DMS114 treated with DMSO at 0.1 percent for 48 hours (cell line): ENCODE measurements at regions not wholly inside any gene's neighbourhood (a gene's known extent, or its start where the extent isn't known, plus 50 kb on each side); places are given as distances from the start of the nearest gene placed in this dataset.
"Not testable (repeated sequence)": the region's sequence is repeated elsewhere in the genome, so short reads cannot be mapped to it uniquely, and the experiment has no call there.

Experiments used
- DNase-seq: peaks from one replicate; lab custom pipeline; 2025; ENCODE audit not compliant: unreplicated experiment; lab: John Stamatoyannopoulos, UW

- no peak for DNase-seq
Measured at GRCh38 chr20:57092900-57093530, 173.4 kb downstream of the BMP7 start.

- DNase-seq: no peak
Measured at GRCh38 chr20:57093766-57094165, 172.7 kb downstream of the BMP7 start.

- no peak for DNase-seq
Measured at GRCh38 chr20:57094252-57094891, 172.1 kb downstream of the BMP7 start.

DNA sequence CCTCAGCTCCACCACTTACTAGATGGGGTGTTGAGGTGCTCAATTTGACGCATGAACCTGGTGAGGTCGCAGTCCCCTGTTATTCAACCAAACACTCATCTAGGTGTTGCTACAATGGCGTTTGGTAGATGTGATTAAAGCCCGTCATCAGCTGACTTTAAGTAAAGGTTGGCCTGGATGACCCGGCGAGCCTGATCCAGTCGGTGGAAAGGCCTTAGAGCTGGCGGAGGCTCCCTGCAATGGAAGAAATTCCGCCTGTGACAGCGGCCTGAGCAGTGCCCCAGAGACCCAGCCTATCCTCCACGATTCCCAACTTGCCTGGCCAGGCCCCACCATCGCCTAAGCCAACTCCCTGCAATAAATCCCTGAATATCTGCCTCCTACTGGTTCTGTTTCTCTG lies 171.4 kb downstream of the BMP7 start:
- no peak for DNase-seq

DNA sequence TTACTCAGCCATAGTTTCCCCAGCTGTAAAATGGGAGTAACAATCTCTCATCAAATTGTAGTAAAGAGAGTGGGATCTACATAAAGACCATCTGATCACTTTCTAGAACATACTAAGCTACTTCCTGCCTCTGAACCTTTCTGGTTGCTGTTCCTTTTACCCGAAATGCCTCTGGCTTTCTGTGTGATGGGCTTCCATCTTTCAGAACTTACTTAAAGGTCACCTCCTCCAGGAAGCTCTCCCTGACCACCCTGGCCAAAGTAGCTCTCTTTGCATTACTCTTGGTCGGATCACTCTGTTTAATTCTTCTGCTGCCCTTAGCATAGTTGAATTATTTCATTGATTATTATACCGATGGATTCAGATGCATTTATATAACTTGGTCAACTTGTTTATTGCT lies 171.0 kb downstream of the BMP7 start:
- DNase-seq: no peak

DNA sequence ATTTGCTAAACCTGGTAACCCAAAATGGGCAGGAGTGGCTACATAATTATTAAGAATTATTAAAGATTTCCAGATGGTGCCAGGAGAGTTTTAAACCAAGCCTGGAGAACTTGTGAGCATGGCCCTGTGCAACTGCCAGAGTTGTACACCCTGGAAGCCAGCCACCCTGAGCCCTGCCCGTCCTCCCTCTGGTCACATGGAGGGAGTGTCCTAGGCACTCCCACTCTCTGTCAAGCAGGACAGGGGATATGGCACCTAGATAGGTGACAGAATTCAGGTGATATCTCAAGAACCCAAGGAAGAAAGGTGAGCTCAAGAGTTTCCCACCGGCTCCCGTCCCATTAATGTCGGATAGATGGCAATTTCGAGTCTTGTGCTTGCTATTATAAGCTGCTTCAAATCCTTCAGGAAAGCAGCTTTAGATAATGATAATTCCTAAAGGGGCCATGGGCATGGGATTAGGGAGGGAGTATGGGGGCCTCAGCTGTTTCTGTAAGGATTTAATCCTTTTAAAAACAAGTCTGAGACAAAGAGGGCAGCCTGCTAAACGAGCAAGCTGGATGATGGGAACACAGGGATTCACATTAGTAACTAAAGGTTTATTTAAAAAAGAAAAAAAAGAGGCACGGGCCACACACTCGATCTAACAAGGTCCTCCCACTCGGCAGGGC lies 169.1 kb downstream of the BMP7 start:
- DNase-seq: no peak

DNA sequence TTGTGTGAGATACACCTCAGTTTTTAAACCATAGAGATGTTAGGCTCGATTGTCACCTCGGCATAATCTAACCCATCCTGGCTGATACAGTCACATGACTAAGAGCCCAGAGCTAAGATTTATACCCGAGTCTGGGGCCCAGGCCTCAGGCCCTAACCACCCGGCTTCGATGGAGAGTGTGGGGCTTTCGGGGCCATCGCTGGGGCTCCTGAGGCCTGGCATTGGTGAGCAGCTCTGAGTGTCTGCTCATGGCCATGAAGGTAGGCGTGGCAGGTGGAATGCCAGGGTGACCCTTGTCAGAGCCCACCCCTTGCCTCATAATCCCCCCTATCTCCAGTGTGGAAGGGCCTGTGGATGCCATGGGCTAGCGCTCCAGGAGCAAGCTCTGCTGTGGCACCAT lies 164.3 kb downstream of the BMP7 start:
- no peak for DNase-seq

- no peak for DNase-seq
Measured at GRCh38 chr20:57102566-57102965, 163.9 kb downstream of the BMP7 start.

DNA sequence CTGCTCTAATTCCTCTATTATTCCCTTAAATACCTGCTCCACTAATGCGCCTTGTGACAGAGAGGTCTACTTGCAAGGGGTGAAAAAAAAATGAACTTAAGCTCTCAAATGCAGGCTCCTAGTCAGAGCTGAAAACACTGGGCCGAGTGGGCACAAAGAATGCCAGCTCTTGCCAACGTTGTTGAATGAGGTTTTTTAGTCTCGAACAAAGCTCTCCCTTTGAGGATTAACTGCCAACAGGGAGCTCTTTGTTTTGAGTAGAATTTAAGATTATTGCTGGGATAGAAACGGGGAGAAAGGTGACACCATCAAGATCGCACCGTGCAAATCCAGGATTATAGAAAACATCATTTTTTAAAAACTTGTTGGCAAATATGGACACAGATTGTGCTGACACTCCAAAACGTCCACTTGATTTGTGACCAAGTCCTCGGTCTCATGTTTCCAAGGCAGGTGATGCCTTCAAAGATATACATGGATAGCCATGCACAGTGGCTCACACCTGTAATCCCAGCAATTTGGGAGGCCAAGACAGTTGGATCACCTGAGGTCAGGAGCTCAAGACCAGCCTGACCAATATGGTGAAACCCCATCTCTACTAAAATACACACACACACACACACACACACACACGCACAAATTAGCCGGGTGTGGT lies 163.2 kb downstream of the BMP7 start:
- DNase-seq: no peak

GRCh38 chr20:57104113-57104512 lies 162.3 kb downstream of the BMP7 start:
- no peak for DNase-seq

DNA sequence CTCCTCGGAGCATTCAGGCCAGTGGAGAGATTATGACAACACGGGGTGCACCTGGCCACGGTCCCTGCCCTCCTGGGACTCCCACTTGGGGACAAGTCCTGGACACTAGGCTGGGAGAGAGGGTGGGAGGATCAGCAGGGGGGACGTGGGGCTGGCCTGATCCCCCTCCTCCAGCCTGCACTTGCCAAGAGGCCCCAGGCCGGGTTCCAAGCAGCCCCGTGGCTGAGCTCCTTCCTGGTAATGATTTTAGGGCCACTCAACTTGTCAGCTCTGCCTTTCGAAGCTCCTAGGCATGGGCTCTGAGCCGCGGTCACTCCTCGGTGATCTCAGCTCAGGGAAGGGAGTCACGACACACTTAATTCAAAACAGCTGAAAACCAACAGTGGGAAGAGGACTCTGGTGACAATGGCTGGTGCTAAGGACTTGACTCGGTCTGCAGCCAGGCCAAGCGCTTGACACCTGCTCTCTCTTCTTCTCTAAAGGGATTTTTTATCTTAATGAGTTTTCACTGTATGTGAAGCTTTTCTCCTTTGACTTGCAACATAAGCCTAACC lies 161.7 kb downstream of the BMP7 start:
- DNase-seq: no peak

GRCh38 chr20:57106030-57106682 lies 160.3 kb downstream of the BMP7 start:
- DNase-seq: no peak

DNA sequence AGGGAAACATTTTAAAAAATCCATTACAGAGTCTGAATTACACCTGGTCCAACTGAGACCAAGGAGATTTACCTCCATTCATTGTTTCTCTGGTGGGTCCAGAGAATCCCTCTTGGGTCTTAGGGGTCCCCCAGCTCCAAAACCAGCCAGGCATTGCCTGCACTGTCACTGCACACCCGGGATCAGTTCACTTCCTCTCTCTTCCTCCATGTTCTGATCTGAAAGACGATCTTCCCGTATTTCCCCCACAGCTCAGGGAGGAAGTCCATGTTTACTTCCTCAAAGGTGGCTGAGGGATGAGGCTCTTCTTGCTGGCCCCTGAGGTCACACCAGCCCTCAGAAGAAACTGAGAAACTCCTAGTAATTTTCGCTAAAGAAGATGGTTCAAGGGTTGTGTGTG lies 159.7 kb downstream of the BMP7 start:
- no peak for DNase-seq

DNA sequence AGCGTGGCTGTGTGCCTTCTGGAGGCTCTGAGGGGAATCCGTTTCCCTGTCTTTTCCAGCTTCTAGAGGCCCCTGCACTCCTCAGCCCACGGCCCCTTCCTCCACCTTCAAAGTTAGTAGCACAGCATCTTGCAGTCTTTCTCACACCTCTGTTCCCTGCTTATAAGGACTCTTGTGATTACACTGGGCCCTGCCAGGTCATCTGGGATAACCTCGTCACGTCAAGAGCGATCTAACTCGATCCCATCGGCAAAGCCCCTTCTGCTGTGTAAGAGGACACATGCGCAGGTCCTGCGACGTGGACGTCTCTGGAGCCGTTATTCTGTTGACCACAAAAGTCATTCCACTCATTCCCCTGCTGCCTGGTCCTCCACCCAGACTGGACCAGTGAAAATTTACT lies 159.2 kb downstream of the BMP7 start:
- DNase-seq: no peak

- DNase-seq: no peak
Measured at GRCh38 chr20:57108218-57108617, 158.2 kb downstream of the BMP7 start.

GRCh38 chr20:57108742-57109570 lies 157.5 kb downstream of the BMP7 start:
- DNase-seq: no peak

- no peak for DNase-seq
Measured at GRCh38 chr20:57109571-57109953, 156.9 kb downstream of the BMP7 start.

DNA sequence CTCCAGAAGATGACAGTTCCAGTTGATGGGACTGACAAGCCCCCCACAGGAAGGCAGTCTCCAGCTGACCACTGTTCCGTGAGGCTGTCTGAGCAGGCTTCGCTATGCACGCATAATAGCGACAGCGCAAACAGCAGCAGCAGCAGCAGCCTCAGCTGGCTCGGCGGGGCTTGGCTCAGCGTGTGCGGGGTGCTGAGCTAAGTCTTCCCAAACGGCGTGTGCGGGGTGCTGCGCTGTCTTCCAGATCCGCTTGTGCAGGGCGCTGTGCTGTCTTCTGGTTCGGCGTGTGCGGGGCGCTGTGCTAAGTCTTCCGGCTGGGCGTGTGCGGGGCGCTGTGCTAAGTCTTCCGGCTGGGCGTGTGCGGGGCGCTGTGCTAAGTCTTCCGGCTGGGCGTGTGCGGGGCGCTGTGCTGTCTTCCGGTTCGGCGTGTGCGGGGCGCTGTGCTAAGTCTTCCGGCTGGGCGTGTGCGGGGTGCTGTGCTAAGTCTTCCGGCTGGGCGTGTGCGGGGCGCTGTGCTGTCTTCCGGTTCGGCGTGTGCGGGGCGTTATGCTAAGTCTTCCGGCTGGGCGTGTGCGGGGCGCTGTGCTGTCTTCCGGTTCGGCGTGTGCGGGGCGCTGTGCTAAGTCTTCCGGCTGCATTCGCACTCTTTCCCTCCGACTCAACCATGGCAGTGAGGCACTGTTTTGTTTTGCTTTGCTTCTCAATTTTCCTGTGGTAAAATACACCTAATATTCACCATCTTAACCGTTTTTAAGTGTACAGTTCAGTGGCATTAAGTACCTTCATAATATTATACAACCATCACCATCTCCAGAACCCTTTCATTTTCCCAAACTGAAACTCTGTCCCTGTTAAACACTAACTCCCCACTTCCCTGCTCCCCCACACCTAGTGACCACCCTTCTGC lies 156.1 kb downstream of the BMP7 start:
- not testable (repeated sequence) for DNase-seq

- DNase-seq: no peak
Measured at GRCh38 chr20:57111028-57111373, 155.4 kb downstream of the BMP7 start.
